Lower leg skin (tissue), 3 donors: ENCODE measurements at regions not wholly inside any gene's neighbourhood (a gene's known extent, or its start where the extent isn't known, plus 50 kb on each side); places are given as distances from the start of the nearest gene placed in this dataset.

Experiments used
- POLR2A ChIP-seq, 2 donors: fragments of 450-650 bp; IDR thresholded peaks; one replicate each; pipeline ENCODE4 v1.6.1; 2016 to 2017; ENCODE audit warnings: antibody characterized with exemption in 2 of 2, mild to moderate bottlenecking in 1 of 2, moderate library complexity in 1 of 2
- TF ChIP-seq, protein P1 (sequence below), 3 donors: fragments of 450-650 bp; IDR thresholded peaks; one replicate each; pipeline ENCODE4 v1.5.1; 2016; ENCODE audit warnings: antibody characterized with exemption in 3 of 3, mild to moderate bottlenecking in 3 of 3, moderate library complexity in 2 of 3

DNA sequence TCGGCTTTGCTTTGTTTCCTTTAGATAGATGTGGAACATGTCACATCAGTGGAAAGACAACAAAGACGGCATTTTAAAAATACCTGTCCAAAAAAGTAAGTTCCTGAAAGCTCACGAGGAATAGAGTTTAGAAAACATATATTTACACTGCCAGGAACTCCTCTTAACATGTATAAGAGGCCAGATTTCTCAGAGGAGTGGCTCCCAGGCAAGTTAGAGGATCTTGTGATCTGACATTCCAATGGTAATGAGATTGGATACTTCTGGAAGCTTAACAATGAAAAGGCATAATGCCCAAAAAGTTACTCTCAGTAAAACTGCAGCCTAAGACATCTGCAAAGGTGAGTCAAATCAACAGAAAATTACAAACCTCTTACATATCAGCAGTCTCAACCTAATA is 77.1 kb downstream of the CYRIA start:
- TF ChIP-seq, protein P1, sequence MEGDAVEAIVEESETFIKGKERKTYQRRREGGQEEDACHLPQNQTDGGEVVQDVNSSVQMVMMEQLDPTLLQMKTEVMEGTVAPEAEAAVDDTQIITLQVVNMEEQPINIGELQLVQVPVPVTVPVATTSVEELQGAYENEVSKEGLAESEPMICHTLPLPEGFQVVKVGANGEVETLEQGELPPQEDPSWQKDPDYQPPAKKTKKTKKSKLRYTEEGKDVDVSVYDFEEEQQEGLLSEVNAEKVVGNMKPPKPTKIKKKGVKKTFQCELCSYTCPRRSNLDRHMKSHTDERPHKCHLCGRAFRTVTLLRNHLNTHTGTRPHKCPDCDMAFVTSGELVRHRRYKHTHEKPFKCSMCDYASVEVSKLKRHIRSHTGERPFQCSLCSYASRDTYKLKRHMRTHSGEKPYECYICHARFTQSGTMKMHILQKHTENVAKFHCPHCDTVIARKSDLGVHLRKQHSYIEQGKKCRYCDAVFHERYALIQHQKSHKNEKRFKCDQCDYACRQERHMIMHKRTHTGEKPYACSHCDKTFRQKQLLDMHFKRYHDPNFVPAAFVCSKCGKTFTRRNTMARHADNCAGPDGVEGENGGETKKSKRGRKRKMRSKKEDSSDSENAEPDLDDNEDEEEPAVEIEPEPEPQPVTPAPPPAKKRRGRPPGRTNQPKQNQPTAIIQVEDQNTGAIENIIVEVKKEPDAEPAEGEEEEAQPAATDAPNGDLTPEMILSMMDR (IDR thresholded peaks at IDR 0.05), result no peak
- TF ChIP-seq POLR2A (IDR thresholded peaks at IDR 0.05), result no peak
